A673 (cell line): ENCODE measurements at regions not wholly inside any gene's neighbourhood (a gene's known extent, or its start where the extent isn't known, plus 50 kb on each side); places are given as distances from the start of the nearest gene placed in this dataset.

ENCODE experiments used
- CTCF ChIP-seq: fragments of 300-800, 200-600 bp; sonication (generic); conservative IDR thresholded peaks from 2 replicates; pipeline ENCODE4 v1.5.1; 2017; ENCODE audit warnings: low read depth, mild to moderate bottlenecking, antibody characterized with exemption, low read length, moderate library complexity, mixed read lengths
- EZH2 ChIP-seq: fragments of 200-600 bp; sonication (generic); IDR thresholded peaks from 2 replicates; pipeline ENCODE4 v1.6.1; 2017; ENCODE audit warnings: borderline replicate concordance, low read depth, mild to moderate bottlenecking, mixed read lengths, antibody characterized with exemption, low read length; ENCODE audit not compliant: poor library complexity, severe bottlenecking

- TF ChIP-seq CTCF (no peak), EZH2 (no peak)
These were observed 156.0 kb upstream of the L3MBTL4 start for GRCh38 chr18:6570581-6571238.
